HAP-1 (cell line): ENCODE measurements at regions not wholly inside any gene's neighbourhood (a gene's known extent, or its start where the extent isn't known, plus 50 kb on each side); places are given as distances from the start of the nearest gene placed in this dataset.

Experiments
- DNase-seq, 2 experiments: peaks; one replicate each; pipeline ENCODE4 v3.0.0-alpha.2; 2016 to 2020; ENCODE audit warnings: low spot score in 2 of 2
- H3K27me3 ChIP-seq: fragments of 250-450 bp; sonication (Bioruptor Pico); 2 replicates; pipeline ENCODE4 v1.5.1; 2020; ENCODE audit warnings: low read depth, mild to moderate bottlenecking, moderate library complexity
- H3K36me3 ChIP-seq: fragments of 250-450 bp; sonication (Bioruptor Pico); replicated peaks from 2 replicates; pipeline ENCODE4 v1.5.1; 2020; ENCODE audit warnings: mild to moderate bottlenecking
- H3K4me1 ChIP-seq: fragments of 250-450 bp; sonication (Bioruptor Pico); 2 replicates; pipeline ENCODE4 v1.5.1; 2020; ENCODE audit warnings: mild to moderate bottlenecking
- H3K4me3 ChIP-seq: fragments of 250-450 bp; sonication (Bioruptor Pico); 2 replicates; pipeline ENCODE4 v1.5.1; 2020; ENCODE audit warnings: mild to moderate bottlenecking, moderate library complexity
- H3K9me3 ChIP-seq: fragments of 250-450 bp; sonication (Bioruptor Pico); 2 replicates; pipeline ENCODE4 v1.5.1; 2020; ENCODE audit warnings: mild to moderate bottlenecking, moderate library complexity
- in situ Hi-C: fragments of 300-500 bp; cut with MboI; formaldehyde crosslinking; loops from 3 replicates; pipeline ENCODE4 v1.14.3; 2020; ENCODE audit warnings: low sequenced_read_pairs, inconsistent platforms, mixed read lengths

GRCh38 chr5:3032513-3032912, 281.0 kb upstream of the IRX2 start:
- Histone ChIP-seq H3K4me3 (no peak overlapping the region), H3K9me3 (no peaks in the 10 kb centered on the region; the same call in 1 of the 2 replicates), H3K4me1 (no peaks in the 10 kb centered on the region), H3K27me3 (no peaks in the 10 kb centered on the region), H3K36me3 (no peaks in the 10 kb centered on the region)
- no peak for DNase-seq
- in situ Hi-C loops = no loop called here

- Histone ChIP-seq H3K4me1 (no peaks in the 10 kb centered on the region), H3K36me3 (no peaks in the 10 kb centered on the region), H3K4me3 (no peak overlapping the region), H3K9me3 (no peaks in the 10 kb centered on the region; the same call in 1 of the 2 replicates), H3K27me3 (no peaks in the 10 kb centered on the region)
- no peak for DNase-seq
- in situ Hi-C loops = no loop called here
These were observed 280.4 kb upstream of the IRX2 start for GRCh38 chr5:3031733-3032378.

- Histone ChIP-seq H3K9me3 (no peaks in the 10 kb centered on the region), H3K4me1 (no peaks in the 10 kb centered on the region), H3K27me3 (no peaks in the 10 kb centered on the region), H3K36me3 (no peaks in the 10 kb centered on the region), H3K4me3 (no peak overlapping the region)
- DNase-seq = no peak
- in situ Hi-C loops = no loop called here
These were observed 279.2 kb upstream of the IRX2 start for GRCh38 chr5:3030511-3031165.

- H3K4me1 ChIP-seq = no peaks in the 10 kb centered on the region
- H3K27me3 ChIP-seq = no peaks in the 10 kb centered on the region
- no peaks in the 10 kb centered on the region for H3K36me3 ChIP-seq
- DNase-seq = no peak
- no peaks in the 10 kb centered on the region for H3K9me3 ChIP-seq
- in situ Hi-C loops = no loop called here
- H3K4me3 ChIP-seq = no peak overlapping the region
These were observed 277.9 kb upstream of the IRX2 start for GRCh38 chr5:3029396-3029795.

GRCh38 chr5:3027866-3028635, 276.6 kb upstream of the IRX2 start:
- H3K4me3 ChIP-seq = no peak overlapping the region
- no peaks in the 10 kb centered on the region for H3K4me1 ChIP-seq
- no peaks in the 10 kb centered on the region for H3K27me3 ChIP-seq
- H3K9me3 ChIP-seq = no peaks in the 10 kb centered on the region
- in situ Hi-C loops = no loop called here
- no peaks in the 10 kb centered on the region for H3K36me3 ChIP-seq
- no peak for DNase-seq

GRCh38 chr5:3027185-3027865, 275.8 kb upstream of the IRX2 start:
- no peaks in the 10 kb centered on the region for H3K27me3 ChIP-seq
- DNase-seq = no peak
- in situ Hi-C loops = no loop called here
- H3K4me3 ChIP-seq = no peak overlapping the region
- H3K9me3 ChIP-seq = no peaks in the 10 kb centered on the region
- no peaks in the 10 kb centered on the region for H3K36me3 ChIP-seq
- H3K4me1 ChIP-seq = no peaks in the 10 kb centered on the region

GRCh38 chr5:3026651-3027050, 275.2 kb upstream of the IRX2 start:
- H3K9me3 ChIP-seq = no peaks in the 10 kb centered on the region
- no peak for DNase-seq
- no peaks in the 10 kb centered on the region for H3K4me1 ChIP-seq
- H3K4me3 ChIP-seq = no peak overlapping the region
- no peaks in the 10 kb centered on the region for H3K36me3 ChIP-seq
- in situ Hi-C loops = no loop called here
- no peaks in the 10 kb centered on the region for H3K27me3 ChIP-seq

- Histone ChIP-seq H3K4me3 (no peak overlapping the region), H3K4me1 (no peaks in the 10 kb centered on the region), H3K36me3 (no peaks in the 10 kb centered on the region), H3K27me3 (no peaks in the 10 kb centered on the region), H3K9me3 (no peaks in the 10 kb centered on the region)
- in situ Hi-C loops = no loop called here
- DNase-seq = no peak
These were observed 274.6 kb upstream of the IRX2 start for GRCh38 chr5:3026099-3026498.

- Histone ChIP-seq H3K4me3 (no peak overlapping the region), H3K4me1 (no peaks in the 10 kb centered on the region), H3K9me3 (no peaks in the 10 kb centered on the region), H3K27me3 (no peaks in the 10 kb centered on the region), H3K36me3 (no peaks in the 10 kb centered on the region)
- no peak for DNase-seq
- in situ Hi-C loops = no loop called here
These were observed 273.9 kb upstream of the IRX2 start for GRCh38 chr5:3025392-3025791.

- in situ Hi-C loops = no loop called here
- H3K27me3 ChIP-seq = no peaks in the 10 kb centered on the region
- DNase-seq = no peak
- H3K4me3 ChIP-seq = no peak overlapping the region
- H3K9me3 ChIP-seq = no peaks in the 10 kb centered on the region
- no peaks in the 10 kb centered on the region for H3K4me1 ChIP-seq
- H3K36me3 ChIP-seq = no peaks in the 10 kb centered on the region
These were observed 273.5 kb upstream of the IRX2 start for GRCh38 chr5:3024976-3025375.

- in situ Hi-C loops = no loop called here
- no peak for DNase-seq
These were observed 273.1 kb upstream of the IRX2 start for GRCh38 chr5:3024554-3024953.

GRCh38 chr5:3024126-3024525, 272.6 kb upstream of the IRX2 start:
- no peak for DNase-seq
- Histone ChIP-seq H3K4me3 (no peak overlapping the region), H3K27me3 (no peaks in the 10 kb centered on the region), H3K36me3 (no peaks in the 10 kb centered on the region), H3K9me3 (no peaks in the 10 kb centered on the region), H3K4me1 (no peaks in the 10 kb centered on the region)
- in situ Hi-C loops = no loop called here

More at GRCh38 chr5:3024554-3024953, 273.1 kb upstream of the IRX2 start:
- Histone ChIP-seq H3K4me3 (no peak overlapping the region), H3K36me3 (no peaks in the 10 kb centered on the region), H3K4me1 (no peaks in the 10 kb centered on the region), H3K9me3 (no peaks in the 10 kb centered on the region), H3K27me3 (no peaks in the 10 kb centered on the region)

- no peaks in the 10 kb centered on the region for H3K9me3 ChIP-seq
- no peak overlapping the region for H3K4me3 ChIP-seq
- no peaks in the 10 kb centered on the region for H3K4me1 ChIP-seq
- no peaks in the 10 kb centered on the region for H3K27me3 ChIP-seq
- H3K36me3 ChIP-seq = no peaks in the 10 kb centered on the region
- in situ Hi-C loops = no loop called here
- DNase-seq = no peak
These were observed 272.2 kb upstream of the IRX2 start for GRCh38 chr5:3023656-3024055.

- H3K27me3 ChIP-seq = no peaks in the 10 kb centered on the region
- no peak for DNase-seq
- no peaks in the 10 kb centered on the region for H3K9me3 ChIP-seq
- H3K4me1 ChIP-seq = no peaks in the 10 kb centered on the region
- in situ Hi-C loops = no loop called here
- no peak overlapping the region for H3K4me3 ChIP-seq
- no peaks in the 10 kb centered on the region for H3K36me3 ChIP-seq
These were observed 271.2 kb upstream of the IRX2 start for GRCh38 chr5:3022665-3023064.
